ENCODE measurements at regions not wholly inside any gene's neighbourhood (a gene's known extent, or its start where the extent isn't known, plus 50 kb on each side); places are given as distances from the start of the nearest gene placed in this dataset.
A peak's percentile ranks its signal among the peaks of the same experiment; 100 is the strongest.

DNA sequence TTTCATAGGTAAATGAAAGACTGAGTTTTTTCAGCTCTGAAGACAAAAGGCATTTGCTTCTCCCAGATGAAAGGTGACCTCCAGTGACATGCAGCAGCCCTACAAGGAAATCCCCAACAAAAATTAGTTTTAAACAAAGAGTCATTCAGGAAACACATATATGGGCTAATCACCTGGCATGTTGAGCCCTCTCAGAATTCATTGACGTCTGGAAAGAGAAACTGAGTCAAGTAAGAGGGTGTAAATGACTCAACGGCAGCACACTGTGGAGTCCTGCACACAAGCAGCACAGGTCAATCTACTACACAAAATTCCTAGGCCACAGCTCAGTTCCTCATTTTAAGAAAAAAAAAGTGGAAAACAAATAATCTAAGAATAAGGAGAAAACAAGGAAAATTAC, 592.3 kb downstream of the EPHA7 start:
- DNase-seq (ENCODE audit: low read depth) = no peak

DNA sequence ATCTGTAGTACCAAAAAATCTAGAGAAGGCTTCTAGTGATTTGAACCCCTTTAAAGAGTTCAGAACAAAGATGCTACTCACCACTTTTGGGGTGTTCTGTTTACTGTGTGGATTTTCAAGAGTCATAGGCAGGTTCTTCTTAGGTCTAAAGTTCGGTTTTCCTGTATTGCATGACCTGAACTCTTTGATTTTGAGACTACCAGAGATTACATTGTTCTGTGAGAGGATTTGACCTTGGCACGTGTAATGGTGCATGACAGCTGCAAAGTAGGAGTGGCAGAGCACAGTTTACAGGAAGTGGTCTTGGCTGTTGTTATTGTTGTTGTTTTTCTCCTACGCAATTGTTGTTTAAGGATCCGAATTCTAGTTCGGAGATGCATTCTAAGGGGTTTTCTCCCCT, 592.7 kb downstream of the EPHA7 start:
- DNase-seq (ENCODE audit: low read depth) = peak; percentile 3

DNA sequence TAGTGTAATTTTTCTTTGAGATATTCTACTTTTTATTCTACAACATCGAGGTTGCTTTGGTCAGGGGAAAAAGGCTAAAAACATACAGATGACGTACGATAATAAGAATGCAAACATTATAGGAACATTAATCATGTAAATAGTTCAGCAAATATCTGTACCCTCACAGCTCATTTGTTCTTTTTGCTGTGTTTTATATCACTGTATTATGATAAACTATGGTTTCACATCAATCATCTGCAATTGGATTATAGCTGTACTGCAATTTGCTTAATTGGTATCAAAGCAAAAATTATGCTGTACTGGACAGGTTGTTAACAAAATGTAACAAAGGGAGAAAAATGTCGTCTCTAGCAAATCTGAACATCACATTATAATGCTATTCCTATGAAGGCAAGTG, 597.1 kb downstream of the EPHA7 start:
- DNase-seq (ENCODE audit: low read depth) = no peak

DNA sequence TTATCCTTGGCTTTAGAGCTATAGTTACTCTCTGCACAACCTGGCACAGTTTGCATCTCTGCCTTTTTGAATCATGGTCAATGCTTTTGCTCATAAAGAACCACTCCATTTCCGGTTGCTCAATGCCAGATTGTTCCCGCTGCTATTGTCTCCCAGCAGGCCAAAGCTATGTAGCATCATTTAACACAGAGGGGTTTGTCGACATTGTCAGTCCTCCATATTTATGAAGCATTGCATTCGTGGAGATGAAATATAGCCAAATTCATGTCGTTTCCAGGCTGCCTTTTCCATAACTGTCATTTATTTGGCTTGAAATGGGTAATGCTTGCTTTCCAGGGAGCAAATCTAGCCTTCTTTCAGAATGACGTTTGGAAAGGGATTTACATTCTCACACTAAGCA, 598.8 kb downstream of the EPHA7 start:
- DNase-seq (ENCODE audit: low read depth) = no peak

GRCh38 chr6:92810913-92811312, 608.4 kb downstream of the EPHA7 start:
- peak; percentile 41 for DNase-seq (ENCODE audit: low read depth)

GRCh38 chr6:92806254-92806653, 613.1 kb downstream of the EPHA7 start:
- DNase-seq (ENCODE audit: low read depth) = no peak

DNA sequence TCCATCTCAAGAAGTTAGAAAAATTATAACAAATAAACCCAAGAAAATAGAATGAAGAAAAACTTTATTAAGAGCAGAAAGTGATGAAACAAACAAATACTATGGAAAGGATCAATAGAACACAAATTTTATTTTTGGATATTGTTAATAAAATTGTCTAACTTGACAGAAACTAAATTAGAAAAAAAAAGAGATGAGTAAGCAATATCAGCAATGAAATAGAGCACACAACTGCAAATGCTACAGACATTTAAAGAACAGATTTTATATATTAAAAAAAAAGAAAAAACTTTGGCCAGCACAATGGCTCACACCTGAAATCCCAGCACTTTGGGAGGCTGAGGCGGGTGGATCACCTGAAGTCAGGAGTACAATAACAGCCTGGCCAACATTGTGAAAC, 628.0 kb downstream of the EPHA7 start:
- DNase-seq (ENCODE audit: low read depth) = no peak

DNA sequence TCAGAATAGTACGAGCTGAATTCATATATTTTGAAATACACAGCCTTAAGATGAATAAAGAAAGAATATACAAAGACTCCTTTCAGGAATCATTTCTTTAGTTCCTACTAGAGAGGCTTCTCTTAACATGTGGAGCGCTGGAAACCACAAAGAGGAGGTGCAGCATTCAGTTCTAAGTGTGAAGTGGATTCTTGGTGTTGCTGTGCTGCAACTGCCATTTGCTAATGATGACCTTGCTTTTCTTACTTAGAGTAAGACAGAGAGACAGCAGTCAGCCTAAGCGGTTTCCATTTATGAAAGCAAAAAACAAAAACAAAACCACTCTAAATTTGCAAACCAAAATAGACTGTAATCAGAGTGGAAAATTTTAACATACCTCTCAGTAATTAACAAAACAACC, 629.0 kb downstream of the EPHA7 start:
- DNase-seq (ENCODE audit: low read depth) = no peak

- no peak for DNase-seq (ENCODE audit: low read depth)
These were observed 635.1 kb downstream of the EPHA7 start for GRCh38 chr6:92784235-92784634.

GRCh38 chr6:92779746-92780145, 639.6 kb downstream of the EPHA7 start:
- peak; percentile 74 for DNase-seq (ENCODE audit: low read depth)

DNA sequence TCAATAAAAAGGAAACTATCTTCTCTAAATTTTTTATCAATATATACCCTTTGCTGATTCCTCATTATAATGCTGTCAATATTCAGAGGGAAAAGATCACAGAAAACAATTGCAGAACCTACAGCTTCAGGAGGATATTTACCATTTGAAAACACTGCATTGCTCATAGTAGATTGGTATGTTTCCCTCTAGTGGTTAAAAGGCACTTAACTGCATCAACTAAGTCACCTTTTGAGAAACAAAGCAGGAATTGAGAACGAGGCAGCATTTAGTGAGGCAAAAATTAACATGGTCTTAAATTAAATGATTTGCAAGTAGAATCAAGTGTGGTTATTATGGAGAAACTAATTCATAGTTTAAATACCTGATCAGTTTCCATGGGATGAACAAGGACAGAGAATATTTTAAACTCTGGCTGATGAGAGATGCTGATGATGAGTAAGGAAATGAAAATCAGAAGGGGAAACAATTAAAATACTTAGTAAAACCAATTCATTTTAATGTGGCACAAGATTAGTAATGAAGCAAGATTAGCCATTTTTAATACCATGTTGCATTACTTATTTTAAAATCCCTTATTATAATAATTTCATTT, 642.1 kb downstream of the EPHA7 start:
- DNase-seq (ENCODE audit: low read depth) = peak; percentile 55

- DNase-seq (ENCODE audit: low read depth) = no peak
These were observed 648.8 kb downstream of the EPHA7 start for GRCh38 chr6:92770540-92770939.

DNA sequence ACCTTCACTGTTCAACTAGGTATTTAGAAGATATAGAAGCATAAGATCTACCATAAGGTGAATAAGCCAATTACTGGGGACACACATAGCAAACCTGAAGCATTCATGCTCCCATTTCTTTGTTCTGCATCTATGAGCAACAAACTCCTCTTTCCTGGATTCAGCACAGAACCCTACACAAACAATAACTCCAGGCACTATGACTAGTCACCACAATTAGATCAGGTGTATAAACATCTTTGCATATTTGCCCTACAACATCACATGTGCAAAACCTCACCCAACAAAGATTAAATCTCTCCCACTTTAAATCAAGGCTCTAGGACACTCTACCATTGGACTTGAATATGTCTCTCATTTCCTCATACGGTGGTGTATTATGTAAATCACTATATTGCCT, 652.3 kb downstream of the EPHA7 start:
- peak; percentile 32 for DNase-seq (ENCODE audit: low read depth)

- DNase-seq (ENCODE audit: low read depth) = peak; percentile 37
These were observed 655.7 kb downstream of the EPHA7 start for GRCh38 chr6:92763680-92764079.

GRCh38 chr6:92763274-92763584, 656.1 kb downstream of the EPHA7 start:
- no peak for DNase-seq (ENCODE audit: low read depth)

GRCh38 chr6:92762443-92763273, 656.7 kb downstream of the EPHA7 start:
- peak; percentile 41 for DNase-seq (ENCODE audit: low read depth)

GRCh38 chr6:92759178-92759577, 660.2 kb downstream of the EPHA7 start:
- DNase-seq (ENCODE audit: low read depth) = no peak

DNA sequence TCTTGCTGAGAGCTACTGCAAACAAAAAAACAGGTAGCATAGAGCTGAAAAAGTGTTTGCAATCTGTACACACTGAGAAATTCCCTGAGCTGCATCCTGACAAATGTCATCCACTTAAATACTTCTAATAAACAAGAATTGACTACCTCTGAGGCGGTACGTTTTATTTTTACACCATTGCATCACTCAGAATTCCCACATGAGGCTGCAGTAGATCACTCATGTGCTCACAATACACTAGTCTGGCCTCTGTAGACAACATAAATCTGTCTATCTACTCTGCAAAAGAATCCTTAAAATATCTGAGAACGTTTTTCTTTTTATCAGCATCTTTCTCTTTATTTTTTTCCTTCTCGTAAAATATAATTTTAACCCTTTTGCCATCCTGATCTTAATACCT, 661.4 kb downstream of the EPHA7 start:
- no peak for DNase-seq (ENCODE audit: low read depth)

DNA sequence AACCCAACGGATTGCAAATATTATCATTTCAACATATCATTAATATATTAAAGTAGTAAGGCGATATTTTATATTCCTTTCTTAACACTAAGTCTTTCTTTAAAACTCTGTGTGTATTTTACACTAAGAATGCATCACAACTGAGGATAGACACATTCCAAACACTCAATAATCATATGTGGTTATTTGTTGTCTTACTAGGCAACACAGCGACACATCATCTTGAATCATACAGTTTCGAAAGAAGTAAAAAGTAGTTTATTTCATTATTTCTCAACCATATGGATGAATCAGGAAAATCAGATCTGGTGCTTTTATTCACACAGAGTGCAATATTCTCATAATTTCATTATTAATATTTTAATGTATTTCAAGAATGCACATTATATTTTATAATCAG, 662.4 kb downstream of the EPHA7 start:
- DNase-seq (ENCODE audit: low read depth) = peak; percentile 88

GRCh38 chr6:92753956-92754355, 665.4 kb downstream of the EPHA7 start:
- DNase-seq (ENCODE audit: low read depth) = peak; percentile 69

- no peak for DNase-seq (ENCODE audit: low read depth)
These were observed 667.2 kb downstream of the EPHA7 start for GRCh38 chr6:92752114-92752513.

DNA sequence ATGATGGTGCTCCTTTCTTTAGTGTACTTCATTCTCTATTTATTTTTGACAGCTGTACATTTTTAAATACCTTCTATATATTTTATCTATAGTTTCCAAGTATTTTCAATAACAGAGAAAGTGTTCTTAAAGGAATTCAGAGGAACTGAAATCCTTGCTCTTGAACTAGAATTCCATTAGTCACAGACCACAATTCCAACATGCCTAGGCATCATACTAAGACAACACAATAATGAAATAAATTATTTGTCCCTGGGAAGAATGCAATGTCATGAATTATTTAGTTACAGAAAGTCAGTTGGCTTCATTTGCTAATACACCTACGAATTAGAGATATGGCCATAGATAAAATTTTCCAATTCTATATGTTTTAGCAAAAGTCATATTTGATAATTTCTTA, 671.2 kb downstream of the EPHA7 start:
- peak; percentile 55 for DNase-seq (ENCODE audit: low read depth)

GRCh38 chr6:92737983-92738382, 681.4 kb downstream of the EPHA7 start:
- DNase-seq (ENCODE audit: low read depth) = no peak
